ENCODE measurements at regions not wholly inside any gene's neighbourhood (a gene's known extent, or its start where the extent isn't known, plus 50 kb on each side); places are given as distances from the start of the nearest gene placed in this dataset.

DNA sequence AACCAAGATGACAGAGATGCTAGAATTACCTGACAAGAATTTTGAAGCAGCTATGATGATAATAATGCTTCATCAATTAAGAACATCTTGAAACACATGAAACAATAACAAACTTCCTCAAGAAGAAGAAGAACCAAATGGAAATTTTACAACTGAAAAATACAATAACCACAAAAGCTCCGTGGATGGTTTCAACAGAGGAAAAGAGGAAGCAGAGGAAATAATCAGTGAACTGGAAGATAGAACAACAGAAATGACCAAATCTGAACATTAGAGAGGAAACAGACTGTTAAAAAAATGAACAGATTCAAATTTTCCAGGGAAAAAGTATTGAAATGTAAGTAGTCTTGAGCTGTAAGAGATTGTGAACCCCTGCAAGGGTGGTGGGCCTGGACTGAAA is 62.8 kb upstream of the SLC35F4 start:
- no peak overlapping the region for H2BK120ac ChIP-seq (replicated peaks; ENCODE audit: low read depth, low read length)
- H4K5ac ChIP-seq (ENCODE audit: insufficient read length, low read depth, low read length) = no peak overlapping the region
- no peak overlapping the region for H3K27ac ChIP-seq (ENCODE audit: low read depth, low read length)
- no peak overlapping the region for H2BK20ac ChIP-seq (ENCODE audit: low read length)
- H3K14ac ChIP-seq (ENCODE audit: insufficient read length) = no peak overlapping the region
- H3K79me2 ChIP-seq (ENCODE audit: control insufficient read depth in 1 of 2, insufficient read depth in 2 of 2, low read length in 2 of 2) = no peaks in the 10 kb centered on the region
- no peak overlapping the region for H3K23ac ChIP-seq (ENCODE audit: insufficient read length)
- no peak overlapping the region for H2AFZ ChIP-seq (ENCODE audit: low read length)
- H2BK15ac ChIP-seq (ENCODE audit: low read length) = no peak overlapping the region
- ChIA-PET CTCF (ENCODE audit: partially characterized antibody) (interaction anchor here (1.1 kb wide), 1 partner anchor 14 kb away, joined by 3 read pairs; no protein-coding TSS in a partner anchor), POLR2A (ENCODE audit: partially characterized antibody) (no interaction called here)
- peaks cover 2 to 5% of the 10 kb centered on the region in 2 experiments; a peak in 1 of 4 replicates for H3K9me3 ChIP-seq (ENCODE audit: insufficient read depth in 2 of 2, low read depth in 1 of 2, low read length in 1 of 2)
- H2AK5ac ChIP-seq (ENCODE audit: low read depth, low read length) = no peak overlapping the region
- no peak for TF ChIP-seq KDM5A (IDR thresholded peaks at IDR 0.05; ENCODE audit: low read length)
- no peak for TF ChIP-seq MAFK (IDR thresholded peaks at IDR 0.05; ENCODE audit: low read depth, low read length)
- no peak for TF ChIP-seq SP1 (IDR thresholded peaks at IDR 0.05; ENCODE audit: low read depth, low read length)
- TF ChIP-seq SRF (IDR thresholded peaks at IDR 0.05; ENCODE audit: low read depth, low read length) = no peak
- no peak for TF ChIP-seq CBX8 (IDR thresholded peaks at IDR 0.05; ENCODE audit: borderline replicate concordance, low read depth, low read length)
- TF ChIP-seq SUZ12 (IDR thresholded peaks at IDR 0.05; ENCODE audit: low read length) = no peak
- WGBS, 2 experiments (ENCODE audit: extremely low coverage in 1 of 2, insufficient coverage in 1 of 2, insufficient read length in 1 of 2, insufficient replicate concordance in 2 of 2, low coverage in 1 of 2, low lambda C conversion rate in 2 of 2, missing lambda C conversion rate in 1 of 2) = 90% methylated on average over 1 of the region's 1 CpG; no CpG with 5 or more reads in 1 of the 2 experiments
- DNase-seq (ENCODE audit: low read depth in 1 of 2, low spot score in 2 of 2) (no peak), FAIRE-seq (no peak)
- H3K79me1 ChIP-seq (ENCODE audit: low read depth, low read length) = no peaks in the 10 kb centered on the region
- no peak overlapping the region for H3K4ac ChIP-seq (replicated peaks; ENCODE audit: insufficient read length, low read depth, low read length)
- H3K36me3 ChIP-seq (ENCODE audit: control insufficient read depth in 2 of 4, insufficient read depth in 4 of 4, low read length in 3 of 4) = no peaks in the 10 kb centered on the region
- H3K56ac ChIP-seq (replicated peaks; ENCODE audit: insufficient read length, low read depth, low read length) = no peak overlapping the region
- H3K4me3 ChIP-seq (ENCODE audit: extremely low read depth in 1 of 4, insufficient read depth in 2 of 4, low read depth in 3 of 4, low read length in 4 of 4) = no peak overlapping the region
- H4K8ac ChIP-seq (ENCODE audit: extremely low read depth, insufficient read depth, low read length) = no peak overlapping the region
- no peak overlapping the region for H3K18ac ChIP-seq (ENCODE audit: extremely low read depth, low read length)
- no peak overlapping the region for H3K4me2 ChIP-seq (ENCODE audit: insufficient read depth in 1 of 2, low read depth in 2 of 2, low read length in 2 of 2)
- no peak overlapping the region for H2BK12ac ChIP-seq (ENCODE audit: low read depth, low read length)
- H2BK5ac ChIP-seq (ENCODE audit: low read depth, low read length) = no peak overlapping the region
- H4K20me1 ChIP-seq (replicated peaks in 1 of 2; ENCODE audit: control insufficient read depth in 1 of 2, insufficient read depth in 2 of 2, low read length in 2 of 2) = no peaks in the 10 kb centered on the region
- H3K4me1 ChIP-seq (replicated peaks in 1 of 4; ENCODE audit: control insufficient read depth in 3 of 4, insufficient read depth in 4 of 4, low read length in 3 of 4) = no peaks in the 10 kb centered on the region
- H3K27me3 ChIP-seq (replicated peaks in 1 of 4; ENCODE audit: control insufficient read depth in 3 of 4, extremely low read depth in 1 of 4, insufficient read depth in 3 of 4, low read length in 3 of 4) = no peaks in the 10 kb centered on the region
- H3K9ac ChIP-seq (replicated peaks in 1 of 4; ENCODE audit: extremely low read depth in 1 of 4, low read depth in 3 of 4, low read length in 3 of 4) = no peak overlapping the region
- no peak overlapping the region for H4K91ac ChIP-seq (replicated peaks; ENCODE audit: insufficient read length, low read length)
- H3K23me2 ChIP-seq (ENCODE audit: low read depth, low read length) = no peaks in the 10 kb centered on the region

Data from H1 (cell line).